ENCODE measurements at regions not wholly inside any gene's neighbourhood (a gene's known extent, or its start where the extent isn't known, plus 50 kb on each side); places are given as distances from the start of the nearest gene placed in this dataset.

DNA sequence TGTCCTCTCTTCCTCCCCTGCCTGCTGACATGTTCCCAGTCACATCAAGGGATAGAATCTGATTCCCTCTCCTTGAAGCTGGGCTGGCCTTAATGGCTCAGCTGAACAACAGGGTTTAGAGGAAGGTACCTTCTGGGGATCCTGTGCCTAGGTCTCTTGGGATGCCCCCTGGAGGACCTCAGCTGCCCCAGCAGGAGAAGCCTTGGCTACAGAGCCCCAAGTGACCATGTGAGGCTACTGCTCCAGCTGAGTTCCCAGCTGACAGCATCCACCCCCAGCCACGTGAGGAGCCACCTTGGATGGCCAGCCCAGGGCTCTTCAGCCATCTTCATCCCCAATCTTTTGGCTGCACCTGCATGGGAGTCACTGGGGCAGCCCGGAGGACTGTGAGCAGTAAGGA lies 1499.3 kb downstream of the TBC1D22A start:
- TF ChIP-seq, protein P1, sequence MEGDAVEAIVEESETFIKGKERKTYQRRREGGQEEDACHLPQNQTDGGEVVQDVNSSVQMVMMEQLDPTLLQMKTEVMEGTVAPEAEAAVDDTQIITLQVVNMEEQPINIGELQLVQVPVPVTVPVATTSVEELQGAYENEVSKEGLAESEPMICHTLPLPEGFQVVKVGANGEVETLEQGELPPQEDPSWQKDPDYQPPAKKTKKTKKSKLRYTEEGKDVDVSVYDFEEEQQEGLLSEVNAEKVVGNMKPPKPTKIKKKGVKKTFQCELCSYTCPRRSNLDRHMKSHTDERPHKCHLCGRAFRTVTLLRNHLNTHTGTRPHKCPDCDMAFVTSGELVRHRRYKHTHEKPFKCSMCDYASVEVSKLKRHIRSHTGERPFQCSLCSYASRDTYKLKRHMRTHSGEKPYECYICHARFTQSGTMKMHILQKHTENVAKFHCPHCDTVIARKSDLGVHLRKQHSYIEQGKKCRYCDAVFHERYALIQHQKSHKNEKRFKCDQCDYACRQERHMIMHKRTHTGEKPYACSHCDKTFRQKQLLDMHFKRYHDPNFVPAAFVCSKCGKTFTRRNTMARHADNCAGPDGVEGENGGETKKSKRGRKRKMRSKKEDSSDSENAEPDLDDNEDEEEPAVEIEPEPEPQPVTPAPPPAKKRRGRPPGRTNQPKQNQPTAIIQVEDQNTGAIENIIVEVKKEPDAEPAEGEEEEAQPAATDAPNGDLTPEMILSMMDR (IDR thresholded peaks at IDR 0.05; ENCODE audit: low read depth, low read length, missing control alignments) = no peak
- no peak overlapping the region for H3K4me3 ChIP-seq (replicated peaks; ENCODE audit: low read depth, low read length)
- no peak for DNase-seq (ENCODE audit: extremely low read depth, low read depth)

DNA sequence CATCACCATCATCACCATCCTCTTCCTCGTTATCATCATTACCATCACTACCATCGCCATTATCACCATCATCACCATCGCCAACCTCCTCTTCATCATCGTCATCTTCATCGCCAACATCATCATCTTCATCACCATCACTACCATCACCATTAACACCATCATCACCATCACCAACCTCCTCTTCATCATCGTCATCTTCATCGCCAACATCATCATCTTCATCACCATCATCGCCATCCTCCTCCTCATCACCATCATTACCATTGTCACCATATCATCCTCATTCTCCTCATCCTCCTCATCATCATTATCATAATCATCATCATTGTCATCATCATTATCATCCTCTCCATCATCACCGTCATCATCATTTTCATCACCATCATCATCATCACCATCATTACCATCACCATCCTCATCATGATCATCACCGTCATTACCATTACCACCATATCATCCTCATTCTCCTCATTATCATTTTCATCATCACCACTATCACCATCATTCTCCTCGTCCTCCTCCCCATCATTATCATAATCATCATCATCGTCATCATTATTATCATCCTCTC lies 1498.7 kb downstream of the TBC1D22A start:
- TF ChIP-seq, protein P1 (IDR thresholded peaks at IDR 0.05; ENCODE audit: low read depth, low read length, missing control alignments) = no peak
- no peak overlapping the region for H3K4me3 ChIP-seq (replicated peaks; ENCODE audit: low read depth, low read length)

DNA sequence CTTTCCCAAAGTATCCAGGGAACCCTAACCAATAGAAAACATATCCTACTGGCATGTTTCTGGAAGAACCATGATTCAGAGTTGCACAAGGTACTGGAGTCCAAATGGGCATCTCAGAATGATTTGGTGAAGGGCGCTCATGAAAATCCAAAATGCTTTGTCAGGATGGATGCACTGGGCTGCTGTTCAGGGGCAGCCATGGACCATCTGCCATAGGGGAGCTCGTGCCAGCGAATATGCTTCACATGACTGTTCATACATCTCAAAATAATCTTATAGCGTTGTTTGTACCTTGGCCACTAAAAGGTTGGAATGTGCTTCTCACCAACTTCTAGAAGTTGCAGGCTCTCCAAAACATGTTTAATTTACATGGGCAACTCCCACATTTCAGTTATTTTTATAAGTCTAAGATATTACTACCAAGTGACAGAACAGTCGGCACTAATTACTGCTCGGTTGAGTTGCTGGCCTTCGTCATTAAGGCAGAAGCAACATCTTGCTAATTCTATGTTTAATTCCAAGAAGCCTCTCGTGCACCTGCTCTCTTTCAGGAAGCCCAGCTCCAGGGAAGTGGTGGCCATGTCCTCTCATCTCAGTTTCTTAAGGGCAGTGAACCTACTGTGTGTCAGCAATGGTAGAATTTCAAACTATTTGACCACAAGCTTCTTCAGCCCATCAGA lies 1497.7 kb downstream of the TBC1D22A start:
- no peak overlapping the region for H3K4me3 ChIP-seq (replicated peaks; ENCODE audit: low read depth, low read length)
- DNase-seq (ENCODE audit: extremely low read depth, low read depth) = no peak
- TF ChIP-seq, protein P1 (IDR thresholded peaks at IDR 0.05; ENCODE audit: low read depth, low read length, missing control alignments) = no peak

More for the DNA sequence above, 1498.7 kb downstream of the TBC1D22A start:
- DNase-seq (ENCODE audit: extremely low read depth, low read depth) = no peak

DNA sequence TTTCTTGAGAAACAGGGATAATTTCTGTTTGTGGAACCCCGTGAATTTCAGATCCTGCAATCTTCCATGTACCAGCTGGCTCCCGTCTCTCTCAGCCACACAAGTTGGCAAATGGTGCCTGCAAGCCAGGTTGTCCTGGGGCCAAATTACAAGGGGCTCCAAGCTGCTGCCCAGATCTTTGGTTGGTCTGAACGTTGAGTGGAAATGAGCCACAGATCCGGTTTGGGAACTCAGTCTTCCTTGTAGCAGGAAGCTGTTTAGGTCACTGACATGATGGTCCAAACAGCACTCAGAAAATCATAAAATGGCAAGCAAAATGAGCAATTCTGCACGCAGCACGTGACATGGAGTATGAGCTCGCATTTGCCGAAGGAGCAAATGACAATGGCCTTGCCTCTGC lies 1496.4 kb downstream of the TBC1D22A start:
- H3K4me3 ChIP-seq (replicated peaks; ENCODE audit: low read depth, low read length) = no peak overlapping the region
- TF ChIP-seq, protein P1 (IDR thresholded peaks at IDR 0.05; ENCODE audit: low read depth, low read length, missing control alignments) = no peak
- no peak for DNase-seq (ENCODE audit: extremely low read depth, low read depth)

DNA sequence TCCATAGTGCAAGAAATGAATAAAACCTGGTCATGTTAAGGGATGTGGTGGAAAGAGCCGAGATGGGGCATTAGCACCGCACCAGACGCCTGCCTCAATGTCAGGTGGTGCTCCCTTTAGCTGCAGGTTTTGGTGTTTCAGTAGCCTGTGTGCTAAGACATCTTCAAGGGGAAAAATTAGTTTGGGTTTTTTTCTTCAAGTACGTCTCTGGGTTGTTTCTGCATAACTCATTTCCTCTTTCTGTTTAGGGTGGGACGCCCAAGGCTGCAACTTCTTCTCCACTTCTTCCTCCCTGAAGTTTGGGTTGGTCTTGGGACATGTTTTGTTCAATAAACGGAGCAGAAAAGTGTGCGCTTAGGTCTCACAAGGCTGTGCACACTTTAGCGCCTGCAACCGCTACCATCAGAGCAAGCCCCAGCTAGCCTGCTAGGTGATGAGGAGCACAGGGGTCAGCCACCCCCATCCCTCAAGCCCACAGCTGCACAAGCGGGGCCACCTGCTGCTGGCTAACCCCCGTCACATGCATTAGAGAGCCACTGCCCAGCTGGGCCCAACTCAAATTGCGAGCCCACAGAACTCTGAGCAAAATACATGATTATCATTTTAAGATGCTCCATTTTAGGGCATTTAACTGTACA lies 1495.7 kb downstream of the TBC1D22A start:
- H3K4me3 ChIP-seq (replicated peaks; ENCODE audit: low read depth, low read length) = no peak overlapping the region
- TF ChIP-seq, protein P1 (IDR thresholded peaks at IDR 0.05; ENCODE audit: low read depth, low read length, missing control alignments) = no peak
- no peak for DNase-seq (ENCODE audit: extremely low read depth, low read depth)

DNA sequence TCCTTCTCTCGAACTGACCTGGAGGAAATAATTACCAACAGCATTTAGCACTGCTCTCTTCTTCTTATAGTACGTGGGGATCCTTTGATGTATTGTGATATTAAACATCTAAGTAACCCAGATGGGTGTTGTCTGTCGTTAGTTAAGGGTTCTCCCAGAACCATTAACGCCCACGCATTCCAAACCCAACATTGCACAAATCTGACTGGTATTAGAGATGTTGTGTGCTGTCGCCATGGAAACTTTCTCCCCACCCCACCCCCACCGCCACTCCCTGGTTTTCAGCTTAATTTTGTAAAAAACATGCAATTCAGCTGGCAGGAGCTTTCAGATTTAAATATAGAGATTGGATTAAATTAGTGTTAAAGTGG lies 1495.2 kb downstream of the TBC1D22A start:
- TF ChIP-seq, protein P1 (IDR thresholded peaks at IDR 0.05; ENCODE audit: low read depth, low read length, missing control alignments) = no peak
- no peak overlapping the region for H3K4me3 ChIP-seq (replicated peaks; ENCODE audit: low read depth, low read length)

More for the DNA sequence above, 1495.2 kb downstream of the TBC1D22A start:
- DNase-seq (ENCODE audit: extremely low read depth, low read depth) = no peak
